GM10248 (cell line): ENCODE measurements at regions not wholly inside any gene's neighbourhood (a gene's known extent, or its start where the extent isn't known, plus 50 kb on each side); places are given as distances from the start of the nearest gene placed in this dataset.

Experiments
- CTCF ChIA-PET: fragments of 300-600 bp; sonication (Branson Sonifier 250); formaldehyde crosslinking; extraction: SDS; loops from one replicate; lab custom pipeline; 2021; ENCODE audit warnings: antibody characterized with exemption; lab: Yijun Ruan, JAX
- POLR2A ChIA-PET: fragments of 350-650 bp; sonication (Branson Sonifier 250); formaldehyde crosslinking; extraction: SDS; loops from one replicate; lab custom pipeline; 2020; ENCODE audit warnings: antibody characterized with exemption; lab: Yijun Ruan, JAX
- DNase-seq: peaks from one replicate; pipeline ENCODE4 v3.0.0; 2012; ENCODE audit errors: extremely low spot score
- CTCF ChIP-seq: IDR thresholded peaks from 2 replicates; pipeline ENCODE4 v1.5.1; 2012; ENCODE audit warnings: mild to moderate bottlenecking, low read depth; ENCODE audit errors: extremely low read depth, missing control alignments, control extremely low read depth

GRCh38 chr6:170227996-170228945, 62.6 kb downstream of the DLL1 start:
- ChIA-PET CTCF (no interaction called here), POLR2A (no interaction called here)
- no peak for TF ChIP-seq CTCF
- no peak for DNase-seq

- no peak for TF ChIP-seq CTCF
- ChIA-PET CTCF (no interaction called here), POLR2A (no interaction called here)
- DNase-seq = no peak
Observed at GRCh38 chr6:170227521-170227983, 63.3 kb downstream of the DLL1 start.

GRCh38 chr6:170226647-170227046, 64.2 kb downstream of the DLL1 start:
- no peak for TF ChIP-seq CTCF
- DNase-seq = no peak
- ChIA-PET CTCF (no interaction called here), POLR2A (no interaction called here)

GRCh38 chr6:170225852-170226417, 64.9 kb downstream of the DLL1 start:
- ChIA-PET POLR2A (no interaction called here), CTCF (interaction anchor here (1.3 kb wide), 1 partner anchor 14 kb away, joined by 3 read pairs; no protein-coding TSS in a partner anchor)
- no peak for TF ChIP-seq CTCF
- no peak for DNase-seq

- no peak for DNase-seq
- CTCF ChIA-PET = interaction anchor here (1.3 kb wide), 1 partner anchor 15 kb away, joined by 3 read pairs; no protein-coding TSS in a partner anchor
- no peak for TF ChIP-seq CTCF
- POLR2A ChIA-PET = no interaction called here
Observed at GRCh38 chr6:170224694-170225660, 65.9 kb downstream of the DLL1 start.
